ENCODE measurements at regions not wholly inside any gene's neighbourhood (a gene's known extent, or its start where the extent isn't known, plus 50 kb on each side); places are given as distances from the start of the nearest gene placed in this dataset.

DNA sequence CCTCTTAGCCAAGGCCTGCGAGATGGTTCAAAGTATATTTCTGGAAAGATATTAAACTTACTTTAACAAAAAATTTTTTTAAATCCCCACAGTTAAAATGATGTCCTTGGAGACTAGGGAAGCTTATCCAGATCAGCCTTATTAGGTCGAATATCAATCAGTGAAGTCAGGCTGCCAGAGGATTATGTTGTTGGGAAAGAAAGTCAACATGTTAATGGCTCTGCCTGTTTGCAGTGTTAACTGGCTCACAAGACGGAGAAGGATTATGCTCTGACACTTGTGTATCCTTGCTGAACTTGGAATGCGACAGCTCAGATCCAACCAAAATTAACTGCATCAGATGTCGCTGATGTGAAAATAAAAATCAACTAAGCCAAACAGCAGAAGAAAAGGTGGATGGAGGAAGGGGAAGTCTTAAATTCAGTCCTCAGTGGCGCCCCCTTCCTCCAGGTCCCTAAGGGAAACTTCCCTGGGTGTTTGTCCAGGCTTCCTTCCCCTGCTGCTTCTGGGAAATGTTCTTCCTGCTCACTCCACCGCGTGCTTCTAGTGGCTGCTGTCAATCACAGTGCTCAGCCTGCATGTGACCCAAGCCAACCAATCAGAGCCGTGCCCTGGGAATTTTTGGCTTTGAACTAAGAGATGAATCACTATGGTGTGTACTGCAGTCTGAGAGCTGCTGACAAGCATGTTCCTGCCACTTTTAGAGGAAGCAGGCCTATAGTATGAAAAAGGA lies 690.4 kb upstream of the NRP1 start:
- Mint-ChIP-seq H3K9me3 (ENCODE audit: unreplicated experiment) (peaks cover 12% of the 10 kb centered on the region), H3K36me3 (ENCODE audit: unreplicated experiment) (no peaks in the 10 kb centered on the region), H3K4me3 (ENCODE audit: unreplicated experiment) (no peak overlapping the region), H3K27me3 (ENCODE audit: unreplicated experiment) (no peaks in the 10 kb centered on the region), H3K4me1 (ENCODE audit: unreplicated experiment) (no peaks in the 10 kb centered on the region), H3K27ac (ENCODE audit: unreplicated experiment) (no peak overlapping the region)
- no peak for TF ChIP-seq CTCF (IDR thresholded peaks at IDR 0.05)
- DNase-seq (ENCODE audit: extremely low spot score, unreplicated experiment), result no peak

DNA sequence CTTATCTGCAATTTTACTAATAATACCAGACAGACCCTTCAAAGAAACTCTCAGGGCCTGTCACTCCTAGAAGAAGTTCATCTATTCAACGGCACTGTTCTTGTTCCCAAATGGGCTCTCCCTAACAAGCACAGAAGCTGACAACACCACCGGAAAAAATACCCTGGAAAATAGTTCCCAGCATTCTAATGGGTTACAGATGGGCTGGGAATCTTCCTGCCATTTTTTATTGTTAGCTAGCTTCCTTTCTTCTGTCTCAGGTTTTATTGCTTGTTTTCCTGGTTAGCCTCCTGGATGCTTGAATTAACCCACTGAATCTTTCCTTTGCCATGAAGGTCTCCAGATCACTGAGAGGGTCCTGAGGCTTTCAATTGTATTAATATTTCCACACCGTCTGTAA lies 689.8 kb upstream of the NRP1 start:
- no peak for TF ChIP-seq CTCF (IDR thresholded peaks at IDR 0.05)
- Mint-ChIP-seq H3K4me1 (ENCODE audit: unreplicated experiment) (no peaks in the 10 kb centered on the region), H3K9me3 (ENCODE audit: unreplicated experiment) (peaks cover 12% of the 10 kb centered on the region), H3K4me3 (ENCODE audit: unreplicated experiment) (no peak overlapping the region), H3K36me3 (ENCODE audit: unreplicated experiment) (no peaks in the 10 kb centered on the region), H3K27ac (ENCODE audit: unreplicated experiment) (no peak overlapping the region), H3K27me3 (ENCODE audit: unreplicated experiment) (no peaks in the 10 kb centered on the region)
- DNase-seq (ENCODE audit: extremely low spot score, unreplicated experiment), result no peak

DNA sequence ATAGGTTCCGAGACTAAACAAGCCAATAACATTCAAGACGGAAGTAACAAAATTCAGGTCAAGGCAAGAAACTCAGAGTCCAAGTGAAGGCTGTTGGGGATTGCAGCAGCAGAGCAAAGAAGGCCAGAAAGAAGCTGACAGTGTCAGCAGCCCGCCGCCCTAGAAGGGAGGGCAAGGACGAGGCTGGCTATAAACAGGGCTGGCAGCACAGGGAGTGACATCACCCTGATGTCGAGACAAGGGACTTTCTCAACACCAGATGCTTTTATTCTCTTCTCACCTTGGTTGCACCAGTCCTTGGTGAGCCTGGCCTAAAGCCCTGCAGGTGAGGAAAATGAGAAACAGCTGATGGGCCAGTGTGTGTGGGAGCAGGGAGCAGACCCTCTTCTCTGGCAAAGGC lies 687.7 kb upstream of the NRP1 start:
- Mint-ChIP-seq H3K4me3 (ENCODE audit: unreplicated experiment) (no peak overlapping the region), H3K36me3 (ENCODE audit: unreplicated experiment) (no peaks in the 10 kb centered on the region), H3K4me1 (ENCODE audit: unreplicated experiment) (peaks cover 2% of the 10 kb centered on the region), H3K27ac (ENCODE audit: unreplicated experiment) (no peak overlapping the region), H3K27me3 (ENCODE audit: unreplicated experiment) (no peaks in the 10 kb centered on the region), H3K9me3 (ENCODE audit: unreplicated experiment) (peaks cover 12% of the 10 kb centered on the region)
- DNase-seq (ENCODE audit: extremely low spot score, unreplicated experiment), result no peak
- TF ChIP-seq CTCF (IDR thresholded peaks at IDR 0.05), result no peak

DNA sequence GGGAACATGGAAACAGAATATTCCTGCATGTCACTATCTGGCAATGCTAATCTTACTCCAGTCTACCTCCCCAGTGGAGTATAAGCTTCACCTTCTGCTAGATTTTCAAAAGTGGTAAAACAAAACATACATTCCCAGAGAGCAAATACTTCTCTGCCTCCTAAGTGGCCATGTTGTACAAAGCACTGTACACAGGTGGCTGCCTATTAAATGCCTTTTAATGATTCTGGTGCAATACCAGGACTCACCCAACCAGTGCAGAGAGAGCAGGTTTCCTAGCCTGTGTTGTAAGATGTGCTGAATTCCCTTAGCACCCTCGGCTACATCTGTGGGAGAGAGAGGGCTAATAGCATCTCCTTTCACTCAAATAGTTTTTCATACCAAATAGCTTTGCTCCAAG lies 684.3 kb upstream of the NRP1 start:
- no peak overlapping the region for H3K27ac Mint-ChIP-seq (ENCODE audit: unreplicated experiment)
- peaks cover 5% of the 10 kb centered on the region for H3K9me3 Mint-ChIP-seq (ENCODE audit: unreplicated experiment)
- no peaks in the 10 kb centered on the region for H3K36me3 Mint-ChIP-seq (ENCODE audit: unreplicated experiment)
- peaks cover 2% of the 10 kb centered on the region for H3K4me1 Mint-ChIP-seq (ENCODE audit: unreplicated experiment)
- no peak overlapping the region for H3K4me3 Mint-ChIP-seq (ENCODE audit: unreplicated experiment)
- DNase-seq (ENCODE audit: extremely low spot score, unreplicated experiment), result no peak
- TF ChIP-seq CTCF (IDR thresholded peaks at IDR 0.05), result no peak
- peaks cover 3% of the 10 kb centered on the region for H3K27me3 Mint-ChIP-seq (ENCODE audit: unreplicated experiment)

DNA sequence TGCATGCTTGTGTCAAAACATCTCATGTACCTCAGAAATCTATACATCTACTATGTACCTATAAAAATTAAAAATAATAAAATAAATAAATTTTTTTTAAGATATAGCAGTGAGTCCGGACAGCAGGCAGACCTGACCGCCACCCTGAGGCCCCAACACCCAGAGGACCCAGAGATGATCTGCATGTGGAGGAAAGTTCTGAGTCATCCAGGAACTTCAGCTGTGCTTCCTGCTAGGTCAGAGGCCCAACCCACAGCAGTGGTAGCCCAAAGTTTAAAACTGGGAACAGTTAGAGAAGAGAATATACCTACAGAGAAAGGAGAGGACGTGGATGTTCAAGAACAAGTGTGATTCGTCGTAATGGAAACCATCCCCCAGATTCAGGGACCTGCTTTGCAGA lies 683.7 kb upstream of the NRP1 start:
- peaks cover 9% of the 10 kb centered on the region for H3K27me3 Mint-ChIP-seq (ENCODE audit: unreplicated experiment)
- TF ChIP-seq CTCF (IDR thresholded peaks at IDR 0.05), result no peak
- peaks cover 5% of the 10 kb centered on the region for H3K9me3 Mint-ChIP-seq (ENCODE audit: unreplicated experiment)
- peaks cover 2% of the 10 kb centered on the region for H3K4me1 Mint-ChIP-seq (ENCODE audit: unreplicated experiment)
- DNase-seq (ENCODE audit: extremely low spot score, unreplicated experiment), result no peak
- H3K27ac Mint-ChIP-seq (ENCODE audit: unreplicated experiment), result no peak overlapping the region
- H3K36me3 Mint-ChIP-seq (ENCODE audit: unreplicated experiment), result no peaks in the 10 kb centered on the region
- no peak overlapping the region for H3K4me3 Mint-ChIP-seq (ENCODE audit: unreplicated experiment)

Measured in osteocyte (in vitro differentiated cells).